GM12878 (cell line): ENCODE measurements at regions not wholly inside any gene's neighbourhood (a gene's known extent, or its start where the extent isn't known, plus 50 kb on each side); places are given as distances from the start of the nearest gene placed in this dataset.

Experiments
- ATAC-seq: fragments of 200-7000 bp; cut with Tn5 transposase; 3 replicates; pipeline ENCODE4 v1.9.1; 2020; ENCODE audit warnings: mild to moderate bottlenecking, moderate library complexity
- BruUV-seq: library from RNA; stranded (reverse); fragments of 400-500 nt; replicated peaks from 2 replicates; lab custom pipeline; 2021; lab: Mats Ljungman, UMichigan
- CTCF ChIA-PET: fragments of 300-600 bp; sonication (Branson Sonifier 250); formaldehyde crosslinking; extraction: SDS; loops from one replicate; lab custom pipeline; 2021; ENCODE audit warnings: inconsistent platforms; lab: Yijun Ruan, JAX
- POLR2A ChIA-PET: fragments of 350-600 bp; formaldehyde crosslinking; extraction: SDS; loops from one replicate; lab custom pipeline; 2021; ENCODE audit warnings: inconsistent platforms; lab: Charles Lee
- RAD21 ChIA-PET: fragments of 300-600 bp; sonication (Branson Sonifier 250); formaldehyde crosslinking; loops from one replicate; lab custom pipeline; 2023; ENCODE audit warnings: antibody characterized with exemption; ENCODE audit not compliant: unreplicated experiment; lab: Charles Lee
- SMC1A ChIA-PET: fragments of 300-600 bp; sonication (Branson Sonifier 250); formaldehyde crosslinking; loops from one replicate; lab custom pipeline; 2023; ENCODE audit not compliant: unreplicated experiment, uncharacterized antibody; lab: Charles Lee
- DNase-seq: peaks from one replicate; pipeline ENCODE4 v3.0.0-alpha.2; 2011; ENCODE audit warnings: low read depth, low spot score
- FAIRE-seq: peaks from 3 replicates; lab custom pipeline; 2011; peaks lifted over from hg19 to GRCh38; lab: Jason Lieb, UNC
- H2AFZ ChIP-seq: 2 replicates; pipeline ENCODE4 v1.6.0; 2011; ENCODE audit warnings: low read depth, low read length, control low read depth; ENCODE audit not compliant: control insufficient read depth
- H3K27ac ChIP-seq: 2 replicates; pipeline ENCODE4 v1.5.1; 2011; ENCODE audit warnings: control low read depth; ENCODE audit not compliant: control insufficient read depth, insufficient read depth
- H3K27me3 ChIP-seq, 2 experiments: replicated peaks in 1 of 2; 2 replicates each; pipeline versions ENCODE4 v1.6.0 to v1.6.1; 2011; ENCODE audit warnings: low read length in 1 of 2; ENCODE audit not compliant: control insufficient read depth in 2 of 2, insufficient read depth in 2 of 2
- H3K36me3 ChIP-seq, 2 experiments: 2 replicates each; pipeline ENCODE4 v1.5.1; 2011; ENCODE audit warnings: low read length in 1 of 2; ENCODE audit not compliant: control insufficient read depth in 2 of 2, insufficient read depth in 2 of 2
- H3K4me1 ChIP-seq: 2 replicates; pipeline ENCODE4 v1.6.1; 2011; ENCODE audit warnings: mild to moderate bottlenecking, low read length, moderate library complexity, mixed read lengths; ENCODE audit not compliant: control insufficient read depth, insufficient read depth
- H3K4me2 ChIP-seq: 2 replicates; pipeline ENCODE4 v1.6.0; 2011; ENCODE audit warnings: control low read depth; ENCODE audit not compliant: control insufficient read depth, insufficient read depth
- H3K4me3 ChIP-seq: fragments of 200-600 bp; sonication (generic); 2 replicates; pipeline ENCODE4 v1.5.1; 2016
- H3K79me2 ChIP-seq: 2 replicates; pipeline ENCODE4 v1.6.0; 2011; ENCODE audit warnings: low read length; ENCODE audit not compliant: control insufficient read depth, insufficient read depth
- H3K9ac ChIP-seq: 2 replicates; pipeline ENCODE4 v1.8.0; 2011; ENCODE audit warnings: low read length, control low read depth, mixed read lengths; ENCODE audit not compliant: control insufficient read depth, insufficient read depth
- H3K9me3 ChIP-seq: replicated peaks from 3 replicates; pipeline ENCODE4 v1.5.1; 2011; ENCODE audit warnings: mild to moderate bottlenecking, low read length; ENCODE audit not compliant: control insufficient read depth, insufficient read depth
- H4K20me1 ChIP-seq: 2 replicates; pipeline ENCODE4 v1.6.0; 2011; ENCODE audit not compliant: control insufficient read depth, insufficient read depth
- ASH2L ChIP-seq: fragments of 300-600, 200-600 bp; sonication (generic); IDR thresholded peaks from 2 replicates; pipeline ENCODE4 v1.6.1; 2017; ENCODE audit warnings: low read depth, mild to moderate bottlenecking, borderline replicate concordance
- CBX5 ChIP-seq: sonication (generic); IDR thresholded peaks from 2 replicates; pipeline ENCODE4 v1.6.1; 2016; ENCODE audit warnings: low read depth, moderate library complexity, mild to moderate bottlenecking, inconsistent platforms
- HDAC6 ChIP-seq: fragments of 200-600 bp; sonication (generic); IDR thresholded peaks from one replicate; pipeline ENCODE4 v1.8.0; 2017; ENCODE audit warnings: antibody characterized with exemption; ENCODE audit not compliant: unreplicated experiment
- HDGF ChIP-seq: fragments of 450-650 bp; IDR thresholded peaks from 2 replicates; pipeline ENCODE4 v1.6.1; 2016; ENCODE audit warnings: antibody characterized with exemption
- IKZF1 ChIP-seq: fragments of 450-650 bp; conservative IDR thresholded peaks from 2 replicates; pipeline ENCODE4 v1.6.1; 2017; ENCODE audit warnings: antibody characterized with exemption, mild to moderate bottlenecking
- MTA2 ChIP-seq: fragments of 450-650 bp; IDR thresholded peaks from 2 replicates; pipeline ENCODE4 v1.6.1; 2016; ENCODE audit warnings: low read depth, mild to moderate bottlenecking, moderate library complexity
- NR2F1 ChIP-seq: fragments of 450-650 bp; conservative IDR thresholded peaks from 2 replicates; pipeline ENCODE4 v1.6.1; 2017; ENCODE audit warnings: mild to moderate bottlenecking
- POLR2A ChIP-seq: IDR thresholded peaks from 2 replicates; pipeline ENCODE4 v1.6.1; 2011; ENCODE audit warnings: low read depth, mild to moderate bottlenecking, low read length
- SREBF1 ChIP-seq: IDR thresholded peaks from 2 replicates; pipeline ENCODE4 v1.6.1; 2012; ENCODE audit warnings: mild to moderate bottlenecking, low read length
- TCF3 ChIP-seq: IDR thresholded peaks from 2 replicates; pipeline ENCODE4 v1.6.1; 2012; ENCODE audit warnings: low read depth, mild to moderate bottlenecking, low read length, borderline replicate concordance; ENCODE audit not compliant: insufficient read depth
- WRNIP1 ChIP-seq: IDR thresholded peaks from 2 replicates; pipeline ENCODE4 v1.6.1; 2011; ENCODE audit warnings: low read depth, low read length, improper control_type of control experiment, borderline replicate concordance
- ZBED1 ChIP-seq: IDR thresholded peaks from 2 replicates; pipeline ENCODE4 v1.6.1; 2016; ENCODE audit warnings: borderline replicate concordance
- ZNF207 ChIP-seq: fragments of 450-650 bp; IDR thresholded peaks from 2 replicates; pipeline ENCODE4 v1.6.1; 2014; ENCODE audit warnings: antibody characterized with exemption, mild to moderate bottlenecking, borderline replicate concordance
- ZZZ3 ChIP-seq: IDR thresholded peaks from 2 replicates; pipeline ENCODE4 v1.6.1; 2011; ENCODE audit warnings: low read depth; ENCODE audit not compliant: control insufficient read depth, insufficient read length
- in situ Hi-C: fragments of 300-500 bp; cut with MboI; formaldehyde crosslinking; loops from 9 replicates; pipeline ENCODE4 v1.14.3; 2018; ENCODE audit warnings: mixed read lengths
- intact Hi-C: fragments of 100-400 bp; cut with micrococcal nuclease; formaldehyde crosslinking; loops from one replicate; pipeline ENCODE4 v1.14.2; 2022; ENCODE audit not compliant: unreplicated experiment
- TF ChIP-seq, protein P1 (sequence below): fragments of 450-650 bp; IDR thresholded peaks from 2 replicates; pipeline ENCODE4 v1.6.1; 2017; ENCODE audit warnings: mild to moderate bottlenecking, moderate library complexity
- TF ChIP-seq, protein P2 (sequence below): fragments of 450-650 bp; IDR thresholded peaks from 2 replicates; pipeline ENCODE4 v1.6.1; 2014; ENCODE audit warnings: mild to moderate bottlenecking
- TF ChIP-seq, protein P3 (sequence below): IDR thresholded peaks from 2 replicates; pipeline ENCODE4 v1.6.1; 2011; ENCODE audit warnings: borderline replicate concordance, low read depth, mild to moderate bottlenecking, moderate library complexity, low read length; ENCODE audit not compliant: insufficient read depth, poor library complexity, severe bottlenecking
- TF ChIP-seq, protein P4 (sequence below): fragments of 450-650 bp; IDR thresholded peaks from 2 replicates; pipeline ENCODE4 v1.6.1; 2017; ENCODE audit warnings: mild to moderate bottlenecking

DNA sequence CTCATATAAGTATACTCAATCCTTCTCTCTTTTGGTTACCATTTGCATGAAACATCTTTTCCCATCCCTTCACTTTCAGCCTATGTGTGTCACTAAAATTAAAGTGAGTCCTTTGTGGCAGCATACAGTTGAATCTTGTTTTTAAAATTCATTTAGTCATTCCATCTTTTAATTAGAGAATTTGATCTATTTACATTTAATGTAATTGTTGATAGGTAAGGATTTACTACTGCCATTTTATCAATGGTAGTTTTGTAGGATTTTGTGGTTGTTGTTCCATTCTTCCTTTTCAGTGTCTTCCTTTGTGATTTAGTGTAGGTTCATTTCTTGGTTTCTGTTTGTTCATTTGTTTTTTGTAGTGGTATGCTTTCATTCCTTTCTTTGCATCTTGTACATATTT is 191.9 kb upstream of the CTNNB1 start:
- Histone ChIP-seq H3K4me1 (no peaks in the 10 kb centered on the region), H2AFZ (no peak overlapping the region), H3K36me3 (no peaks in the 10 kb centered on the region), H3K4me3 (no peak overlapping the region), H4K20me1 (no peaks in the 10 kb centered on the region), H3K4me2 (no peak overlapping the region), H3K79me2 (no peaks in the 10 kb centered on the region), H3K9me3 (no peaks in the 10 kb centered on the region; the same call in 2 of the 3 replicates), H3K27me3 (no peaks in the 10 kb centered on the region), H3K9ac (no peak overlapping the region), H3K27ac (no peak overlapping the region)
- FAIRE-seq (no peak), ATAC-seq (no peak), DNase-seq (no peak)
- ChIA-PET POLR2A (no interaction called here), CTCF (no interaction called here), SMC1A (interaction anchor here (0.6 kb wide), 1 partner anchor 44 kb away, joined by 3 read pairs; no protein-coding TSS in a partner anchor), RAD21 (no interaction called here)
- intact Hi-C loops (no loop called here), in situ Hi-C loops (no loop called here)
- no TSS peak for BruUV-seq
- TF ChIP-seq HDGF (no peak), ZBED1 (no peak), SREBF1 (no peak), ZNF207 (no peak), POLR2A (no peak), HDAC6 (no peak), IKZF1 (no peak), WRNIP1 (no peak), ASH2L (no peak), ZZZ3 (no peak), MTA2 (no peak), NR2F1 (no peak), CBX5 (no peak), TCF3 (no peak)
- TF ChIP-seq, protein P1, sequence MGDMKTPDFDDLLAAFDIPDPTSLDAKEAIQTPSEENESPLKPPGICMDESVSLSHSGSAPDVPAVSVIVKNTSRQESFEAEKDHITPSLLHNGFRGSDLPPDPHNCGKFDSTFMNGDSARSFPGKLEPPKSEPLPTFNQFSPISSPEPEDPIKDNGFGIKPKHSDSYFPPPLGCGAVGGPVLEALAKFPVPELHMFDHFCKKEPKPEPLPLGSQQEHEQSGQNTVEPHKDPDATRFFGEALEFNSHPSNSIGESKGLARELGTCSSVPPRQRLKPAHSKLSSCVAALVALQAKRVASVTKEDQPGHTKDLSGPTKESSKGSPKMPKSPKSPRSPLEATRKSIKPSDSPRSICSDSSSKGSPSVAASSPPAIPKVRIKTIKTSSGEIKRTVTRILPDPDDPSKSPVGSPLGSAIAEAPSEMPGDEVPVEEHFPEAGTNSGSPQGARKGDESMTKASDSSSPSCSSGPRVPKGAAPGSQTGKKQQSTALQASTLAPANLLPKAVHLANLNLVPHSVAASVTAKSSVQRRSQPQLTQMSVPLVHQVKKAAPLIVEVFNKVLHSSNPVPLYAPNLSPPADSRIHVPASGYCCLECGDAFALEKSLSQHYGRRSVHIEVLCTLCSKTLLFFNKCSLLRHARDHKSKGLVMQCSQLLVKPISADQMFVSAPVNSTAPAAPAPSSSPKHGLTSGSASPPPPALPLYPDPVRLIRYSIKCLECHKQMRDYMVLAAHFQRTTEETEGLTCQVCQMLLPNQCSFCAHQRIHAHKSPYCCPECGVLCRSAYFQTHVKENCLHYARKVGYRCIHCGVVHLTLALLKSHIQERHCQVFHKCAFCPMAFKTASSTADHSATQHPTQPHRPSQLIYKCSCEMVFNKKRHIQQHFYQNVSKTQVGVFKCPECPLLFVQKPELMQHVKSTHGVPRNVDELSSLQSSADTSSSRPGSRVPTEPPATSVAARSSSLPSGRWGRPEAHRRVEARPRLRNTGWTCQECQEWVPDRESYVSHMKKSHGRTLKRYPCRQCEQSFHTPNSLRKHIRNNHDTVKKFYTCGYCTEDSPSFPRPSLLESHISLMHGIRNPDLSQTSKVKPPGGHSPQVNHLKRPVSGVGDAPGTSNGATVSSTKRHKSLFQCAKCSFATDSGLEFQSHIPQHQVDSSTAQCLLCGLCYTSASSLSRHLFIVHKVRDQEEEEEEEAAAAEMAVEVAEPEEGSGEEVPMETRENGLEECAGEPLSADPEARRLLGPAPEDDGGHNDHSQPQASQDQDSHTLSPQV: no peak
- TF ChIP-seq, protein P2, sequence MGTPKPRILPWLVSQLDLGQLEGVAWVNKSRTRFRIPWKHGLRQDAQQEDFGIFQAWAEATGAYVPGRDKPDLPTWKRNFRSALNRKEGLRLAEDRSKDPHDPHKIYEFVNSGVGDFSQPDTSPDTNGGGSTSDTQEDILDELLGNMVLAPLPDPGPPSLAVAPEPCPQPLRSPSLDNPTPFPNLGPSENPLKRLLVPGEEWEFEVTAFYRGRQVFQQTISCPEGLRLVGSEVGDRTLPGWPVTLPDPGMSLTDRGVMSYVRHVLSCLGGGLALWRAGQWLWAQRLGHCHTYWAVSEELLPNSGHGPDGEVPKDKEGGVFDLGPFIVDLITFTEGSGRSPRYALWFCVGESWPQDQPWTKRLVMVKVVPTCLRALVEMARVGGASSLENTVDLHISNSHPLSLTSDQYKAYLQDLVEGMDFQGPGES: no peak
- TF ChIP-seq, protein P3, sequence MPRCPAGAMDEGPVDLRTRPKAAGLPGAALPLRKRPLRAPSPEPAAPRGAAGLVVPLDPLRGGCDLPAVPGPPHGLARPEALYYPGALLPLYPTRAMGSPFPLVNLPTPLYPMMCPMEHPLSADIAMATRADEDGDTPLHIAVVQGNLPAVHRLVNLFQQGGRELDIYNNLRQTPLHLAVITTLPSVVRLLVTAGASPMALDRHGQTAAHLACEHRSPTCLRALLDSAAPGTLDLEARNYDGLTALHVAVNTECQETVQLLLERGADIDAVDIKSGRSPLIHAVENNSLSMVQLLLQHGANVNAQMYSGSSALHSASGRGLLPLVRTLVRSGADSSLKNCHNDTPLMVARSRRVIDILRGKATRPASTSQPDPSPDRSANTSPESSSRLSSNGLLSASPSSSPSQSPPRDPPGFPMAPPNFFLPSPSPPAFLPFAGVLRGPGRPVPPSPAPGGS: no peak
- TF ChIP-seq, protein P4, sequence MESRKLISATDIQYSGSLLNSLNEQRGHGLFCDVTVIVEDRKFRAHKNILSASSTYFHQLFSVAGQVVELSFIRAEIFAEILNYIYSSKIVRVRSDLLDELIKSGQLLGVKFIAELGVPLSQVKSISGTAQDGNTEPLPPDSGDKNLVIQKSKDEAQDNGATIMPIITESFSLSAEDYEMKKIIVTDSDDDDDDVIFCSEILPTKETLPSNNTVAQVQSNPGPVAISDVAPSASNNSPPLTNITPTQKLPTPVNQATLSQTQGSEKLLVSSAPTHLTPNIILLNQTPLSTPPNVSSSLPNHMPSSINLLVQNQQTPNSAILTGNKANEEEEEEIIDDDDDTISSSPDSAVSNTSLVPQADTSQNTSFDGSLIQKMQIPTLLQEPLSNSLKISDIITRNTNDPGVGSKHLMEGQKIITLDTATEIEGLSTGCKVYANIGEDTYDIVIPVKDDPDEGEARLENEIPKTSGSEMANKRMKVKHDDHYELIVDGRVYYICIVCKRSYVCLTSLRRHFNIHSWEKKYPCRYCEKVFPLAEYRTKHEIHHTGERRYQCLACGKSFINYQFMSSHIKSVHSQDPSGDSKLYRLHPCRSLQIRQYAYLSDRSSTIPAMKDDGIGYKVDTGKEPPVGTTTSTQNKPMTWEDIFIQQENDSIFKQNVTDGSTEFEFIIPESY: no peak
